ENCODE measurements at regions not wholly inside any gene's neighbourhood (a gene's known extent, or its start where the extent isn't known, plus 50 kb on each side); places are given as distances from the start of the nearest gene placed in this dataset.

DNA sequence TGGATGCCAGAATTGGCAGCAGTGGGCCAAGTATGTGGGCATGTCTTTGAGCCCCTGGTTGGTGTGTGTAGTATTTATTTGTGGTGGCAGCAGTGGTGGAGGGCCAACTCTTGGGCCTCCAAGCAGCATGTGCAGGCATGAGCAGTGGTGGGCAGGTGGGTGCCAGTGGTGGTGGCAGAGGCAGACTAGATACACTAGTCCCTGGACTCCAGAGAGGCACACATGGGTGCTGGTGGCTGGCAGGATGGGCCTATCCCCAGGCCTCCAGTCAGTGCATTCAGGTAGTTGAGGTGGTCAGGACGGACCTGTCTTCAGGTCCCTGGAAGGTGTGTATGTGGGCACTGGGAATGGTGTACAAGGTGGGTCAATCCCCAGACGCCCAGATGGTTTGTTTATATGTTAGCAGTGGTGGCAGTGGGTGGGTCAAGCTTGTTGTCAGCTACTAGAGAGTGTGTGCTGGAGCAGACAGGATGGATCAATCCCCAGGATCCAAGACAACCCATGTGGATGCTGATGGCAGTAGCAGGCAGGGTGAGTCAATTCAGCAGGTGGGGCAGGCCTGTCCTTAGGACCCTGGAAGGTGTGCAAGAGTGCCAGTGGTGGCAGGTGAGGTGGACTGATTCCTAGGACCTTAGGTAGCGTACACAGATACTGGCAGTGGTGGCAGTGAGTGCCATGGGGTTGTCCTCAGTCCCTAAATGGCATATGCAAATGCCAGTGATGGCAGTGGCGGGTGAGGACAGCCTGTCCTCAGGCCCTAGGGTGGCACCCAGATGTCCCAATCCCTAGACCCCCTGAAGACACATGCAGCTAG is 294.3 kb downstream of the RPS24 start:
- peaks cover 0 to 36% (median 2%) of the 10 kb centered on the region in 3 donors for H3K36me3 Mint-ChIP-seq
- no peak overlapping the region for H3K27ac ChIP-seq (ENCODE audit: low read depth, low read length)
- no peak overlapping the region for H3K27ac Mint-ChIP-seq
- no peaks in the 10 kb centered on the region for H3K27me3 ChIP-seq (ENCODE audit: insufficient read depth, low read length, poor library complexity, severe bottlenecking)
- peaks cover 8 to 24% of the 10 kb centered on the region in 2 donors for H3K27me3 Mint-ChIP-seq
- no peak for DNase-seq
- peaks cover 12% of the 10 kb centered on the region for H3K9me3 ChIP-seq (ENCODE audit: low read length)
- no peak overlapping the region for H3K4me3 Mint-ChIP-seq
- no peaks in the 10 kb centered on the region for H3K4me1 ChIP-seq (ENCODE audit: insufficient read depth, low read length)
- H3K4me1 Mint-ChIP-seq = peaks cover 4 to 8% (median 5%) of the 10 kb centered on the region in 3 donors
- H3K9me3 Mint-ChIP-seq = peaks cover 20 to 37% (median 30%) of the 10 kb centered on the region in 5 donors
- ChIA-PET POLR2A (no interaction called here), CTCF (no interaction called here)
- H3K36me3 ChIP-seq (ENCODE audit: insufficient read depth, low read length) = no peaks in the 10 kb centered on the region
- H3K4me3 ChIP-seq (ENCODE audit: low read length) = no peak overlapping the region

DNA sequence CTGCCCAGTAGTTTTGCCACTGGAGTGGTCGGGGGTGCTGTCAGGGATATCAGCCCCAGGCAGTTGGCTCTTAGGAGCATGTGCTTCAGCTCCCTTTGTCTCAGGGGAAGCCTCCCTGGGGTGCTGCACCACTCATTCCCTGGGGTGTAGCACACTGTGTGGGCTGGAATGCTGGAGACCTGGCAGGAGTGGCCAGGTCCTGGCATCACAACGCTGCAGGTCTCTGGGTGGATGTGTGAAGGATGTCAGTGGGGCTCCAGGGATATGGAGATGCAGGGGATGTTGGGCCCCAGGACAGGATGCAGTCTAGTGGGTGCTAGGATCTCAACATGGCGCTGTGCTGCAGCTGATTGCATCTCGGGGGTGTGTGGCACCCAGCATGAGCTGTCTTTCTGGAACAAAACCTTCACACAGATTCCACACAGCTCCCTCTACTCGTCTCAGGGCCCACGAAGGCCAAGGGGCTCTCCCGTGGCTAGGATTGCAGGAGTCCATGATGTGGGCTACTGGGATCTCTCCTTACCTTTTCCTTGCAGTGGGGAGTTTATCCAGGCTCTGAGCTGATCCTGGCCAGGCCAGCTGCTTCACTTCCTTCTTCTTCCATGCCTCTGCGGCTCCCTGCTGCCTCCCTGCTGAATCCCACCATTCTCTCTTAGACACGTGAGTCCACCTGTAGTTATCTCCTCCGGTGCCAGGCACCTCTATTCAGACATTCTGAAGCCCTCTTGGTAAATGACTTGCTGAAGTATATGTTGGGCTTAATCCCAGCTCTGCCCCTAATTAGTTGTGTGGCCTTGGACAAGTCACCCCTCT is 295.1 kb downstream of the RPS24 start:
- CTCF ChIA-PET = no interaction called here
- Histone ChIP-seq H3K27me3 (ENCODE audit: insufficient read depth, low read length, poor library complexity, severe bottlenecking) (no peaks in the 10 kb centered on the region), H3K4me1 (ENCODE audit: insufficient read depth, low read length) (no peaks in the 10 kb centered on the region), H3K9me3 (ENCODE audit: low read length) (peaks cover 12% of the 10 kb centered on the region), H3K27ac (ENCODE audit: low read depth, low read length) (no peak overlapping the region), H3K36me3 (ENCODE audit: insufficient read depth, low read length) (no peaks in the 10 kb centered on the region), H3K4me3 (ENCODE audit: low read length) (no peak overlapping the region)
- H3K4me3 Mint-ChIP-seq = no peak overlapping the region
- peaks cover 20 to 41% (median 30%) of the 10 kb centered on the region in 5 donors for H3K9me3 Mint-ChIP-seq
- peaks cover 0 to under 1% (median 0%) of the 10 kb centered on the region in 3 donors for H3K4me1 Mint-ChIP-seq
- POLR2A ChIA-PET = no interaction called here
- peak overlapping the region in 1 of 8 donors; percentile 3 for H3K27ac Mint-ChIP-seq
- no peak for DNase-seq
- H3K27me3 Mint-ChIP-seq = peaks cover 8 to 24% of the 10 kb centered on the region in 2 donors
- H3K36me3 Mint-ChIP-seq = peaks cover 0 to 36% (median 2%) of the 10 kb centered on the region in 3 donors

DNA sequence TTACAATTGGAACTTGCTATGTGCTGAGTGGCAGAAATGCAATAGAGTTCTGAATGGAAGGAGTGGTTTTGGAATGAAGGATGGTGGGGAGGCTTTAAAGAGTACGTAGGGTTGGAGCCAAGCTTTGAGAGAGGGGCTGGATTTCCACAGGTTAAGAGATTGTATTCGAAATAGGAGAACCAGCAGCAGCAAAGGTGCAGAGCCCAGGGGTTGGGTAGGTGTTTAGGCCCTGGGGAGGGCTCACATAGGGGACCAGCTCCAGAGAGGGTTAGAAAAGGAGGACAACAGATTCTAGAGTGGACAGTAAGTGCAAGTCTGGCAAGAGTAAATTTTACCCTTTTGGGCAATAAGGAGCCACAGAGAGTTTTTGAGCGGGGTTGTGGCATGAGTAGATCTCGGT is 297.2 kb downstream of the RPS24 start:
- H3K27me3 ChIP-seq (ENCODE audit: insufficient read depth, low read length, poor library complexity, severe bottlenecking) = no peaks in the 10 kb centered on the region
- Mint-ChIP-seq H3K27ac (peak overlapping the region in 1 of 8 donors; percentile 68), H3K9me3 (peaks cover 10 to 26% (median 19%) of the 10 kb centered on the region in 5 donors), H3K4me3 (peak overlapping the region in 1 of 7 donors; percentile 51), H3K27me3 (peaks cover 6 to 24% of the 10 kb centered on the region in 2 donors), H3K4me1 (no peaks in the 10 kb centered on the region), H3K36me3 (peaks cover 0 to 19% (median 2%) of the 10 kb centered on the region in 3 donors)
- H3K9me3 ChIP-seq (ENCODE audit: low read length) = peaks cover 12% of the 10 kb centered on the region
- ChIA-PET POLR2A (no interaction called here), CTCF (no interaction called here)
- DNase-seq = no peak
- no peaks in the 10 kb centered on the region for H3K36me3 ChIP-seq (ENCODE audit: insufficient read depth, low read length)
- no peak overlapping the region for H3K4me3 ChIP-seq (ENCODE audit: low read length)
- H3K27ac ChIP-seq (ENCODE audit: low read depth, low read length) = no peak overlapping the region
- H3K4me1 ChIP-seq (ENCODE audit: insufficient read depth, low read length) = no peaks in the 10 kb centered on the region

DNA sequence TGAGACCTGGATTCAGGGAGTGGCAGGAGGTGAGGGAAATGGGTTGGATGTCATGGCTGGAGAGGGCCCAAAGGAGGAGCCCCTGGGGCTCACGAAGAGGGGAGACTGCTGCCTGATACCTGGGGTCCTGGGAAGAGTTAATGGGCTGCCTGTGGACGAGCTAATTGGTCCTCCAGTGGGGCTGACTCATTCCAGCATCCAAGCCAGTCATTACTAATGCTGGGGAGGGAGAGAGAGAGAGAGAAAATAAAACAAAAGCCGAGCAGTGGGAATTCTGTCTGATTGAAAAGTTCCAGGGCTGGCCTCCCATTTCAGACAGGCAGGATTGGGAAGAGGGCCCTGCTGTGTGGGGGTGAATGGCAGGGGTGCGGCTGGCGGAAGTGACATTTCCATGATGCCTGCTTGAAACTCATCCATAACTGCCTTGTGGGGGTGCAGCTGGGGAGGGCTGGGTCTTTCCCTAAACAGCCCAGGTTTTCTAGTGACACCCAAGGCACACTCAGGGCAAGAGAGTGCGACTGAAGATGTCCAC is 297.8 kb downstream of the RPS24 start:
- H3K27ac ChIP-seq (ENCODE audit: low read depth, low read length) = no peak overlapping the region
- no peaks in the 10 kb centered on the region for H3K4me1 ChIP-seq (ENCODE audit: insufficient read depth, low read length)
- Mint-ChIP-seq H3K27me3 (peaks cover 6 to 25% of the 10 kb centered on the region in 2 donors), H3K27ac (peak overlapping the region in 1 of 8 donors; percentile 68), H3K36me3 (peaks cover 0 to 14% (median 2%) of the 10 kb centered on the region in 3 donors), H3K4me1 (no peaks in the 10 kb centered on the region), H3K9me3 (peaks cover 4 to 21% (median 14%) of the 10 kb centered on the region in 5 donors), H3K4me3 (no peak overlapping the region)
- no peaks in the 10 kb centered on the region for H3K36me3 ChIP-seq (ENCODE audit: insufficient read depth, low read length)
- H3K4me3 ChIP-seq (ENCODE audit: low read length) = no peak overlapping the region
- ChIA-PET POLR2A (no interaction called here), CTCF (no interaction called here)
- DNase-seq = no peak
- H3K9me3 ChIP-seq (ENCODE audit: low read length) = peaks cover 6% of the 10 kb centered on the region
- H3K27me3 ChIP-seq (ENCODE audit: insufficient read depth, low read length, poor library complexity, severe bottlenecking) = no peaks in the 10 kb centered on the region

DNA sequence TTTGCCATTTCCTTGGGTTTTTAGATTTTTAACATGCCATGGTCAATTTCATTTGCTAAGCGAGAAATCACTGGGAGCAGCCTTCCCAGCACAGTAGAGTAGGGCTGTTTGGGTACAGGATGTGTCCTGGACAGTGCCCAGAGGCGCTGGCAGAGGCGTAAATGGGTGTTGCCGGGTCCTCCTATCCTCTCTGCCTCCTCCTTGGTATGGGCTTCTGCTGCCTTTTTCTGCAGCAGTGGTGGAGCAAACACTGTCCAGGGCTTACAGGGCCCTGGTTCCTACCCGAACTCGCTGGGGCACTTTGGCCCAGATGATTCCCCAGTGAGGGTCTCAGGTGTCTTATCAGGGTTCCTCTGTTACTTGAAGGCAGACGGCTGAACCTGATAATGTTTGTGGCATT is 298.3 kb downstream of the RPS24 start:
- peaks cover 6 to 28% of the 10 kb centered on the region in 2 donors for H3K27me3 Mint-ChIP-seq
- peaks cover 3% of the 10 kb centered on the region for H3K9me3 ChIP-seq (ENCODE audit: low read length)
- H3K36me3 Mint-ChIP-seq = peaks cover 0 to 10% (median 0%) of the 10 kb centered on the region in 3 donors
- no peak overlapping the region for H3K27ac ChIP-seq (ENCODE audit: low read depth, low read length)
- no peaks in the 10 kb centered on the region for H3K4me1 ChIP-seq (ENCODE audit: insufficient read depth, low read length)
- ChIA-PET POLR2A (no interaction called here), CTCF (no interaction called here)
- no peaks in the 10 kb centered on the region for H3K27me3 ChIP-seq (ENCODE audit: insufficient read depth, low read length, poor library complexity, severe bottlenecking)
- no peaks in the 10 kb centered on the region for H3K4me1 Mint-ChIP-seq
- H3K4me3 Mint-ChIP-seq = no peak overlapping the region
- no peaks in the 10 kb centered on the region for H3K36me3 ChIP-seq (ENCODE audit: insufficient read depth, low read length)
- peaks cover 0 to 15% (median 10%) of the 10 kb centered on the region in 5 donors for H3K9me3 Mint-ChIP-seq
- H3K27ac Mint-ChIP-seq = no peak overlapping the region
- no peak for DNase-seq
- no peak overlapping the region for H3K4me3 ChIP-seq (ENCODE audit: low read length)

DNA sequence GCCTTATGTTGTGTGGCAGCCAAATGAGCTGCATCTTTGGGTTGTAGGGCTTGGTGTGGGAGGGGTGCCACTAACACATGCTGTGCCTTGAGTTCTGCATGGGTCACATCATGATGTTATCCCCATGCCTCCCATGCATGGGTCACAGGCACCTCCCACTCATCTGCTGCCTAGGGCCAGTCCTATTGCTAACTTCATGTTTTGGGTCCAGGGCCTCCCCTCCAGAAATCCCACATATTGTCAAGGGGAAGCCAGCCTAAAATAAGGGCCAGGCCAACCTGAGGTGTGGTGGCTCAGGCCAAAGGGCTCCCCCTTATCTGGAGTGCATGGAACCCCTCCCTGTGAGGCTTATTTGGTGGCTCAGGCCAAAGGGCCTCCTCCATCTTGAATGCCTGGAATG is 299.0 kb downstream of the RPS24 start:
- no peaks in the 10 kb centered on the region for H3K4me1 ChIP-seq (ENCODE audit: insufficient read depth, low read length)
- Mint-ChIP-seq H3K36me3 (peaks cover 0 to 6% (median 0%) of the 10 kb centered on the region in 3 donors), H3K27me3 (peaks cover 6 to 28% of the 10 kb centered on the region in 2 donors), H3K9me3 (peaks cover 0 to 10% (median 5%) of the 10 kb centered on the region in 5 donors), H3K4me1 (no peaks in the 10 kb centered on the region), H3K4me3 (no peak overlapping the region), H3K27ac (no peak overlapping the region)
- no peaks in the 10 kb centered on the region for H3K27me3 ChIP-seq (ENCODE audit: insufficient read depth, low read length, poor library complexity, severe bottlenecking)
- ChIA-PET POLR2A (no interaction called here), CTCF (no interaction called here)
- no peak overlapping the region for H3K4me3 ChIP-seq (ENCODE audit: low read length)
- H3K36me3 ChIP-seq (ENCODE audit: insufficient read depth, low read length) = no peaks in the 10 kb centered on the region
- H3K9me3 ChIP-seq (ENCODE audit: low read length) = no peaks in the 10 kb centered on the region
- no peak overlapping the region for H3K27ac ChIP-seq (ENCODE audit: low read depth, low read length)
- DNase-seq = no peak

DNA sequence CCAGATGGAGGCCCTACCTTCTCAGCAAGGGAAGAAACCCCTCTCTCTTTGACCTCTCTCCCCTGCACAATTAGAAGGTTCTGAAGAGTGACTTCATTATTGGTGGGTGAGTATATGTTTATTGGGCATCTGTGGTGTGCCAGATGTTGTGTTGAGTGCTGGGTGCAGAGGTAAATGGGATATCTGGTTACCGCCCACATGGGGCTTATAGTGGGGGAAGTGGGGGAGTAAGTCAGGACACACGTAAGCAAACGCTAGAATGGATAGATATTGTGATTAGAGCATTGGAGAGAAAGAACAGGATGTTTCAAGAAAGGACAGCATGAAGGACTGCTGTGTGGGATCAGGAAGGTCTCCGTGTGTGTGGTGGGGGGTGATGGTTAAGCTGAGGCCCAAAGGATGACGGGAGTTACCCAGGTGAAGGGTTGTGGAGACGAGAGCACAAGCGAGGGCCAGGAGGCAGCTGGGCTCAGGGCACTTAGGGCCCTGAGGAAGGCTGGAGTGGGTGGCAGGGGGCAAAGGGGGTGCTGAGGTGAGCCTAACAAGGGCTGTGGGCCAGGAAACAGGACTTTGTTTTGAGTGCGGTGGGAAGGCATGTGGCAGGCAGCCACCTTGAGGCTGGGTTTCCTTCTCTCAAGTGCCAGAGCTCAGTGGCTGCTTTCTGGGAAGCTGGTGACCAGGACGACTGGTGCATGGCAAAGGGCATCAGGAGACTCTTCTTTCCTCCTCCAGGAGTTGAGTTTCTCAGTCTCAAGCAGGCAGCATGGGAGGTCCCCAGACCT is 299.9 kb downstream of the RPS24 start:
- CTCF ChIA-PET = no interaction called here
- POLR2A ChIA-PET = no interaction called here

More for the DNA sequence above, 299.9 kb downstream of the RPS24 start:
- no peak overlapping the region for H3K4me3 ChIP-seq (ENCODE audit: low read length)
- H3K4me1 ChIP-seq (ENCODE audit: insufficient read depth, low read length) = no peaks in the 10 kb centered on the region
- Mint-ChIP-seq H3K9me3 (peaks cover 0 to 5% (median 3%) of the 10 kb centered on the region in 5 donors), H3K27me3 (peaks cover 6 to 33% of the 10 kb centered on the region in 2 donors), H3K27ac (peak overlapping the region in 1 of 8 donors; percentile 52), H3K4me3 (no peak overlapping the region), H3K36me3 (peaks cover 0 to 4% (median 0%) of the 10 kb centered on the region in 3 donors), H3K4me1 (no peaks in the 10 kb centered on the region)
- DNase-seq = no peak
- no peaks in the 10 kb centered on the region for H3K27me3 ChIP-seq (ENCODE audit: insufficient read depth, low read length, poor library complexity, severe bottlenecking)
- H3K36me3 ChIP-seq (ENCODE audit: insufficient read depth, low read length) = no peaks in the 10 kb centered on the region
- no peak overlapping the region for H3K27ac ChIP-seq (ENCODE audit: low read depth, low read length)
- no peaks in the 10 kb centered on the region for H3K9me3 ChIP-seq (ENCODE audit: low read length)

All from CD8-positive, alpha-beta memory T cell (primary cell).